GM03348 (cell line): ENCODE measurements at regions not wholly inside any gene's neighbourhood (a gene's known extent, or its start where the extent isn't known, plus 50 kb on each side); places are given as distances from the start of the nearest gene placed in this dataset.
A peak's percentile ranks its signal among the peaks of the same experiment; 100 is the strongest.

Experiments used
- DNase-seq: peaks from one replicate; pipeline ENCODE4 v3.0.0; 2012; ENCODE audit warnings: low spot score

- no peak for DNase-seq
Measured at GRCh38 chr2:239625971-239626734, 225.3 kb upstream of the HDAC4 start.

GRCh38 chr2:239625156-239625845 is 224.5 kb upstream of the HDAC4 start:
- DNase-seq = no peak

DNA sequence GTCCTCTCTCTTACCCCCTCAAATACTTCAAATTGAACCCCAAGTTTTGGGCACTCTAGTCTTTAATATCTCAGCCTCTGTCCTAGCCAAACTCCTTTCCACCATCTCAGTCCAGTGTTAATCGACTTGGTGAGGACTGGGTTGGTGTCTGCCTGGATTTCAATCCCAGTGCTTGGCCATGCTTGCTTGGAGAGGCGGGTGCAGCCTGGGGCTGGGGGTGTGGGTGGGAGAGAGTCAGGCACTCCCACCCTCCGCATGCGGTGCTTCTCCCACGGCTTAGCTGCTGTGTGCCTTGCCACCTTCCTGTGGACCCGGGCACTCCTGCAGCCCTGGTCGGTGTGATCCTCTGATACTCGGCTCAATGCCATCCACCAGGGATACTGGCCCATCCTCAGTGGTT is 220.8 kb upstream of the HDAC4 start:
- DNase-seq = no peak

DNA sequence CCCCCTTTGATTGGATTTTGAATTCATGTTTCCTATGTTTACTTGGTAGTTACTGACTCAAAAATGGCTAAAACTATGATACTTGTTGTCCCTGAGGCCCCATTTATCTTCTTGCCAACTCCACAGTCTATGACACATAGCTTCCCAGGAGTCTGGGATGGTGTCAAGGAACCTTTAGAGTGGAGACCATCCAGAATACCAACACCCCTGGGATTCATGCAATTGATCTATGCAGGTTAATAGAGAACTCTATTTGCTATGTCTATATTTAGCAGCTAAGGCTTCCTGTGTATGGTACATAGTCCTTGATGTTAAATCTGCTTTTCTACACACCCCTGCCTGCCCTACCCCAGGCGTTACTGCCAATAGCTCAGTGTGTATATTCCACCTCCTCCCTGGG is 218.5 kb upstream of the HDAC4 start:
- no peak for DNase-seq

DNA sequence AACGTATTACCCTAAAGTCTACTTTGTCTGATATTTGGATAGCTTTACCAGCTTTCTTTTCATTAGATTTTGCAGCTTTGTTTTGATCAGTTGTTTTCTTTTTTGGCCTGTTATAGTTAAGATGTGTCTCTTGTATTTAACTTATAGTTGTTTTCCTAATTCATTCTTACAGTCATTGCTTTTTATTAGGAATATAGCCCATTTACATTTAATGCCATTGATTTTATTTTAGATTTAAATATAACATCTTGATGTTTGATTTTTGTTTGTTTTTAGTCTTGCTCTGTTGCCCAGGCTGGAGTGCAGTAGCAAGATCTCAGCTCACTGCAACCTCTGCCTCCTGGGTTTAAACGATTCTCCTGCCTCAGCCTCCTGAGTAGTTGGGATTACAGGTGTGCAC is 215.9 kb upstream of the HDAC4 start:
- no peak for DNase-seq

- no peak for DNase-seq
Measured at GRCh38 chr2:239612133-239612532, 211.3 kb upstream of the HDAC4 start.

DNA sequence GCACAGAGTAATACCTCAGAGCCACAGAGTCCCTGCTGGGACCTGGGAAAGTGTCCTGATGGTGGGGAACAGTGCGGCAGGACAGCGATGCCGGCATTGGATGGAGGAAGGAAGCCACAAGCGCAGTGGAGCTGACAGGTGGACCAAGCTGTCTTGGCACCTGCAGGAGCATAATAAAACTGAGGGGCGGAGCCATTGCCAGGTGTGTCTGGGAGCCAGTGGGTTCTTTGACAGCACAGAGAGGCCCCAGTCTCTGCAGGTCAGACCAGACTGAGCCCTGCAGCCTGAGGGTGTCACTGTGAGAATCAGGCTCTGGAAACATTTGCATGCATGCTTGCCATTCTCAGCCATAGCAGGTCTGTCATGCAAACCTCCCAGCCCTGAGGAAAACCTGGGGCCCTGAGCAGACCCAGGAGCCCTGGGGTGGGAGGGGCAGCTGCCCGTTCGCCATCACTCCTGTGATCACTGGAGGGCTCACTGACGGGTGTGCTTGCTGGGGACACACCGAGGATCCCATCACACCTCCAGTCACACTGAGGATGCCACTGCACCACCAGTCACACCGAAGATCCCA is 210.5 kb upstream of the HDAC4 start:
- DNase-seq = no peak

GRCh38 chr2:239610457-239611221 is 209.8 kb upstream of the HDAC4 start:
- DNase-seq = no peak

- DNase-seq = no peak
Measured at GRCh38 chr2:239609607-239610310, 208.9 kb upstream of the HDAC4 start.

DNA sequence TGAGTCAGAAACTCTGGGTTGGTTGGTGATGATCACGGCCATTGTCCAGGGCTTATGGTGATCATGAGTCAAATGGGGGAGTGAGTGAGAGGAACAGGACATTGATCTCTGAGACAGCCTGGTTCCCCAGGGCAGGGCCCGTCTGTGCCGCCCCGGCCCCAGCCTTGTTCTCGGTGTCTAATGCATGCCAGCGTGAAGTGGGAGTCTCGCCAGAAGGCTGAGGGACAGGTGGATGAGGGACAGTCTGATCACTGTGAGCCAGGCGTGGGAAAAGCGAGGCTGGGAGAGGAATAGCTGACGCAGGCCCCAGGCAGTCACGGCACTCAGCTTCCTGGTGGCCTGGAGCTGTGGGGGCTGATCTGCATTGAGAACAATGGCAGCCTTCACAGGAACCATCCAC is 208.3 kb upstream of the HDAC4 start:
- DNase-seq = no peak

DNA sequence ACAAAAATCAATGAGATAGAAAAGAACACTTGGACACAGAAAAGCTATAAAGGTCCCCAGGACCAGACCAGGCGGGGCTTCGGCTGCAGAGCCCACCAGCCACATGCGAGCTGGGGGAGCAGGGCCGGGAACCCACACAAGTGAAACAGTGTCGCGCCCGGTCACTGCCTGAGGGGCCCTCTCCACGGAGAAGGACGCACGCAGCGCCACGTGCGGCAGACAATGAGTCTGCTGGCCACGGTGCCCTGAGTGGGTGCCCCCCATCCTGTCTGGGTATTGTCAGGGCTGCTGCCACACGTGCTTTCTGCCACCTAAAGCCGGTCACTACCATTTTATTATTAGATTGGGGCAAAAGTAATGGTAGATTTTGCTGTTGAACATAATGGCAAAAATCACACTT is 207.9 kb upstream of the HDAC4 start:
- no peak for DNase-seq

DNA sequence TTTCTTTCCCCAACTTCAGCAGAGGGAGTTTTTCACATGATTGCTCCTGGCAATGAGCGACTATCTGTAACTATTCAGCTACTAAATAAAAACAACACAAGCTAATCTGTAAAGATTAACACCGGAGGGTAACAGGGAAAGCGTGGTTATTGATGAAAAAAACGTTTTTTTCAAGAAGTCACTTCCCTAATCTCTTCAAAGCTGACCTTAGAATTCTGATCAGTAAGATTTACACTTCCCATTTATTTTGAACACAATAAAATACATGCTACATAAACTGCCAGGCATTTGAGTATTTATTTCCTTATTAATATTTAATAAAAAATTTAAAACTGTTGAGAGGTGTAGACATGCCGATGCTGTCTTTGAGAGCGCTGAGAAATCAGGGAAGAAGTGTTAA is 207.4 kb upstream of the HDAC4 start:
- no peak for DNase-seq

DNA sequence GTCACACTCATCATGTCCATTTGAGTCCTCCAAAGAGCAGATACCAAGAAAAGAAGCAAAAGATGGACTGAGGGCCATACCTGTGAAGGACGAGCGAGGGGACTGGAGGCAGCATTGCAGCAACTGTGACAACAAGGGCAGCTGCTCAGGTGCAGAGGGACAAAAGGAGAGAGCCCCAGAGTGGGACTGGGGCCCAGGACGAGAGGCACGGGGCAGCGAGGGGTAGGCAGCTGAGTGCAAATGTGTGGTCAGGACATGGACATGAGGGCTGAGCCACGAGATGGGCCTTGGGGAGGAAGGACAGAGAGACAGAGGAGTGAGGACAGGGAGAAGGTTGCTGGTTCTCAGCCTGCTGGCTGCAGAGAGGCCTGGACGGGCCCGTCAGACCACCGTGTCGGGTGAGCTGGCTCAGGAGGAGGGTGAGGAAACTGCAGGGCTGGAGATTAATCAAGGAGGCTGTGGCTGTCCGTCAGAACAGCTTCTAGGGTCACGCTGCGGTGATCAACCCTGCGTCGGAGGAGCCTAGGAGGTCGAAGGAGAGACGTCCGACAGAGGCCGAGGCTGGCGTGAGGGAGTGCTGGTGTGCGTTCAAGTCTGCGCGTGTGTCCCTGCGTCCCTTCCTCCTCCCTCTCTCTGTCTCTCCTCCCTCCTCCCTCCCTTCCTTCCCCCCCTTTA is 206.8 kb upstream of the HDAC4 start:
- DNase-seq = peak; percentile 6

DNA sequence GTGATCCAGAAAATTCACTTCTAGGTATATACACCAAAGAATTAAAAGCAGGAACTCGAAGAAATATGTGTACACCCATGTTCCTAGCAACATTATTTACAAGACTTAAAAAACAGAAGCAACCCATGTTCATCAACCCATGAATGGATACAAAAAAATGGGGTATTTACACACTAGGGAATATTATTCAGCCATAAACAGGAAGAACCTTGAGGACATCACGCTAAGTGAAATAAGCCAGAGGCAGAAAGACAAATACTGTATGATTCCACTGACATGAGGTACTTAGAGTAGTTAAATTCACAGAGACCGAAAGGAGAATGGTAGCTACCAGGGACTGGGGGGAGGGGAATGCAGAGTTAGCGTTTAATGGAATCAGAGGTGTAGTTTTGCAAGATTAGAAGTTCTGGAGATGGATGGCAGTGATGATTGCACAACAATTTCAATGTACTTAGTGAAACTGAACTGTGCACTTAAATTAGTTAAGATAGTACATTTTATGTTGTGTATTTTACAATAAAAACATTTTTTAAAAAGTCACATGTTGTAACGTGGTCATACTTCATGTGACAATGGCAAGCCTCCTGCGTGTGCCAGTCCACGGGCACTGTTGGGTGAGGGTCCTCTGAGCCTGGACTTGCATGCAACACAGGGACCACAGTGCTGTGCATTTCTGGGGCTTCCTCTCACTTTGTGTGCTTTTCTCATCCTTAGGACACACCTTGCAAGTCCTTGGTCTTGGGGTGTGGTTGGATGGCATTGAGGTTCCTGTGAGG is 206.1 kb upstream of the HDAC4 start:
- DNase-seq = no peak

- DNase-seq = no peak
Measured at GRCh38 chr2:239605976-239606375, 205.2 kb upstream of the HDAC4 start.

DNA sequence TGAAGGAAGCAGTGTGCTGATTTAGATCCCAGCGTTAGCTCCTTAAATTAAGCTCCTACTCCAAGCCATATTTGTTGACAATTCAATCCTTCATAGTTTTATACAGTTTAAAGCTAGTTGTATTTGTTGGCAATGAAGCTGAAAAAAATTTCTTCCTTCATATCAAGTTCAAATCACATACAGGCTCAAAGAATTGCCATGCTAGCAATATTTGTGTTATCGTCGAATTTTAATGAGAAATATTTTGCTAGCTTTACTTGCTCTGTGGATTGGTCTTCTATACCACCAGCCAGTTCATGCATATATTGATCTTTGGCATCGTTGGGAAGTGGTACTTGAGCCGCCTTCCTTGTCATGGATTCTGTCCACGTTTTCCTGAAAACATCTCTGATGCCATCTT is 204.6 kb upstream of the HDAC4 start:
- DNase-seq = no peak

DNA sequence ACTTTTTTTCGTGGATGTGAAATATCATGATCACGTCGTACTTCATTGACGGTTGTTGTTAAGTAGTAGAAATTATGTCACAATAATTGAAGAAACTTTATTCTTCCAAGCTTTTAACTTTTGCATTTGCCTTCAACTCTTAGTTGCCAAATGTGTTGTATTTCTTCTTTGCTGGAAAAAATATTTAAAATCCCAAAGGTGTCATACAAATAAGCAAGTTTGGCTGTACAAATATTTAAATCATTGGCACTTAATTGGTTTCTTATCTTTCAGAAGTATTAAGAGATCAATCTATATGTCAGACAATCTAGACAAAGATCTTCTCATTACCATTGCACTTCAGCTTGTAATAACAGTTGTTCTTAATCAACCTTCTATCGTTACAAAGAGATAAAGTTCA is 204.0 kb upstream of the HDAC4 start:
- DNase-seq = no peak

DNA sequence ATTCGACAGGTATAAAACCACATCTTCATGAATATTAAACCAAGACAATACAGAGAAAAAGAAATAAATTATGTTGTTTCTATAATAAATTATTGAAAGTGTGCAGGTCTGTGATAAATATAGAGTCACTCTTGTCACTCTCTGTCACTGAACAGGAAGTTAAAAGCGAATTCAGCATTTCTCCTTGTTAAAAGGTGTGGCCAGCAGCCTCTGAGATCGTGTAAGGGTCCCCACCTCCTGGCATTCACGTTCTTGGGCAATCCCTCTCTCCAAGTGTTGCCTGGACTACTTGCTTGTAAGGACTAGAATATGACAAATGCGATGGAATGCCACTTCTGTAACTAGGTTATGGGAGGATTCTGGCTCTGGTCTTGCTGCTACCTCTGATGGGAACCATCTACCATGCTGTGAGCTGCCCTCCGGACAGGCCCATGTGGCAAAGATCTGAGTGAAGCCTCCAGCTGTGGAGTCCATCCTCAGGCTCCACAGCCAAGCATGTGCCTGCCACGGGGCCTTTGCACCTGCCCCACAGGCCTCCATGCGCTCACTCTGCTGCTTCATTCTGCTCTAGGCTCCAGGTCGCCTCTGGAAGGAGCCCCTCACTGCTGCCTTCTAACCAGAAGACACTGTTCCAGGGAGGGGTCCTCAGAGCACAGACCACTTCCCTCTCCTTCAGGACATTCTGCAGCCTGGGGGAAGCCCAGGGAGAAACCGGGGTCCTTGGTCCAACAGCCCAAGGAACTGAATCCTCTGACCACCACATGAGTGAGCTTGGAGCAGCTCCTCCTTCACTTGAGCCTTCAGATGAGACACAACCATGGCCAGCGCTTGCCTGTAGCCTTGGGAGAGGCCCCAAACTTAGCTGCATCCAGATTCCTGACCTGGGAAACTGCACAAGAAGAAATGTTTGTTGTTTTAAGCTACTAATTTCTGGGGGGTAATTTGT is 202.9 kb upstream of the HDAC4 start:
- DNase-seq = no peak
